ENCODE measurements at regions not wholly inside any gene's neighbourhood (a gene's known extent, or its start where the extent isn't known, plus 50 kb on each side); places are given as distances from the start of the nearest gene placed in this dataset.
"Not testable (repeated sequence)": the region's sequence is repeated elsewhere in the genome, so short reads cannot be mapped to it uniquely, and the experiment has no call there.

- no peak for DNase-seq
Observed at GRCh38 chr10:27388761-27389399, 115.2 kb upstream of the RAB18 start.

- DNase-seq = no peak
Observed at GRCh38 chr10:27383595-27384542, 120.2 kb upstream of the RAB18 start.

GRCh38 chr10:27382176-27382575, 121.9 kb upstream of the RAB18 start:
- no peak for DNase-seq

- no peak for DNase-seq
Observed at GRCh38 chr10:27380929-27381358, 123.2 kb upstream of the RAB18 start.

GRCh38 chr10:27379041-27379440, 125.1 kb upstream of the RAB18 start:
- not testable (repeated sequence) for DNase-seq

GRCh38 chr10:27373566-27374160, 130.4 kb upstream of the RAB18 start:
- no peak for DNase-seq

- no peak for DNase-seq
Observed at GRCh38 chr10:27372095-27372494, 131.5 kb upstream of the ACBD5 start.

GRCh38 chr10:27371375-27371774, 130.8 kb upstream of the ACBD5 start:
- DNase-seq = not testable (repeated sequence)

GRCh38 chr10:27369880-27370279, 129.3 kb upstream of the ACBD5 start:
- no peak for DNase-seq

- DNase-seq = no peak
Observed at GRCh38 chr10:27368706-27369105, 128.1 kb upstream of the ACBD5 start.

- no peak for DNase-seq
Observed at GRCh38 chr10:27366769-27367168, 126.2 kb upstream of the ACBD5 start.

GRCh38 chr10:27364028-27364427, 123.4 kb upstream of the ACBD5 start:
- DNase-seq = no peak

GRCh38 chr10:27360581-27361172, 120.1 kb upstream of the ACBD5 start:
- peak; percentile 82 for DNase-seq

GRCh38 chr10:27359792-27360355, 119.3 kb upstream of the ACBD5 start:
- no peak for DNase-seq

GRCh38 chr10:27356738-27357137, 116.1 kb upstream of the ACBD5 start:
- no peak for DNase-seq

GRCh38 chr10:27355918-27356573, 115.4 kb upstream of the ACBD5 start:
- DNase-seq = no peak

GRCh38 chr10:27354643-27355270, 114.2 kb upstream of the ACBD5 start:
- not testable (repeated sequence) for DNase-seq

- DNase-seq = not testable (repeated sequence)
Observed at GRCh38 chr10:27354100-27354499, 113.5 kb upstream of the ACBD5 start.

GRCh38 chr10:27349987-27350386, 109.4 kb upstream of the ACBD5 start:
- DNase-seq = no peak

GRCh38 chr10:27347827-27348207, 107.2 kb upstream of the ACBD5 start:
- not testable (repeated sequence) for DNase-seq

- no peak for DNase-seq
Observed at GRCh38 chr10:27345455-27345920, 104.9 kb upstream of the ACBD5 start.
